CD4-positive, alpha-beta T cell (primary cell): ENCODE measurements at regions not wholly inside any gene's neighbourhood (a gene's known extent, or its start where the extent isn't known, plus 50 kb on each side); places are given as distances from the start of the nearest gene placed in this dataset.

ENCODE experiments used
- ATAC-seq: fragments of 200-7000 bp; cut with Tn5 transposase; one replicate; pipeline ENCODE4 v1.10.0; 2022; ENCODE audit warnings: mild to moderate bottlenecking; ENCODE audit not compliant: poor library complexity
- CTCF ChIA-PET: fragments of 350-600 bp; sonication (Branson Sonifier 250); formaldehyde crosslinking; loops from one replicate; lab custom pipeline; 2021; ENCODE audit warnings: antibody characterized with exemption, inconsistent platforms; lab: Charles Lee
- POLR2A ChIA-PET: fragments of 350-600 bp; sonication (Branson Sonifier 250); formaldehyde crosslinking; loops from one replicate; lab custom pipeline; 2021; ENCODE audit warnings: antibody characterized with exemption, inconsistent platforms; lab: Charles Lee
- DNase-seq, 14 experiments: peaks; one replicate each; pipeline ENCODE4 v3.0.0-alpha.2; 2013 to 2020; ENCODE audit warnings: mixed read lengths in 2 of 14
- H3K27ac ChIP-seq, 2 donors: one replicate each; pipeline versions ENCODE4 v1.5.1 to v1.7.0; 2013; ENCODE audit warnings: low read length in 2 of 2, low read depth in 1 of 2, mild to moderate bottlenecking in 1 of 2
- H3K27me3 ChIP-seq, 2 experiments: 1 replicate in 1 of 2; 2 replicates in 1 of 2; pipeline versions ENCODE4 v1.6.1 to v1.7.0; 2013; ENCODE audit warnings: low read length in 2 of 2, control low read depth in 1 of 2, mild to moderate bottlenecking in 1 of 2, moderate library complexity in 1 of 2; ENCODE audit not compliant: insufficient read depth in 2 of 2, control insufficient read depth in 1 of 2
- H3K36me3 ChIP-seq: one replicate; pipeline ENCODE4 v1.6.1; 2013; ENCODE audit warnings: low read length, control low read depth; ENCODE audit not compliant: insufficient read depth
- H3K4me1 ChIP-seq: one replicate; pipeline ENCODE4 v1.6.1; 2013; ENCODE audit warnings: low read length, control low read depth; ENCODE audit not compliant: insufficient read depth
- H3K4me3 ChIP-seq: one replicate; pipeline ENCODE4 v1.5.1; 2013; ENCODE audit warnings: mild to moderate bottlenecking, low read length, moderate library complexity
- H3K9me3 ChIP-seq, 2 experiments: 1 replicate in 1 of 2; 2 replicates in 1 of 2; pipeline versions ENCODE4 v1.6.1 to v1.7.0; 2013; ENCODE audit warnings: low read length in 2 of 2, mild to moderate bottlenecking in 2 of 2, control low read depth in 1 of 2, moderate library complexity in 1 of 2; ENCODE audit not compliant: control insufficient read depth in 1 of 2, insufficient read depth in 1 of 2
- H3K27ac Mint-ChIP-seq: one replicate; pipeline ENCODE4 v1.8.0; 2020; ENCODE audit warnings: mixed read lengths
- H3K27me3 Mint-ChIP-seq: one replicate; pipeline ENCODE4 v1.8.0; 2021; ENCODE audit warnings: mixed read lengths
- H3K36me3 Mint-ChIP-seq: one replicate; pipeline ENCODE4 v1.8.0; 2021; ENCODE audit warnings: low read depth, mixed read lengths
- H3K4me1 Mint-ChIP-seq: one replicate; pipeline ENCODE4 v1.8.0; 2021; ENCODE audit warnings: low read depth, mixed read lengths
- H3K4me3 Mint-ChIP-seq: one replicate; pipeline ENCODE4 v1.8.0; 2020; ENCODE audit warnings: mild to moderate bottlenecking, mixed read lengths
- H3K9me3 Mint-ChIP-seq: one replicate; pipeline ENCODE4 v1.8.0; 2020; ENCODE audit warnings: mixed read lengths
- CTCF ChIP-seq: fragments of 200-600 bp; IDR thresholded peaks from one replicate; pipeline ENCODE4 v1.8.0; 2022; ENCODE audit warnings: antibody characterized with exemption, mild to moderate bottlenecking
- intact Hi-C, 2 experiments: fragments of 100-400 bp; cut with DNase I in 1 of 2; cut with micrococcal nuclease in 1 of 2; formaldehyde crosslinking; loops; one replicate each; pipeline versions ENCODE4 v1.15.1 to v1.9.0; 2023 to 2025; cut with DNase I, micrococcal nuclease

GRCh38 chrX:65203545-65203944 lies 227.3 kb upstream of the ZC4H2 start:
- ATAC-seq (no peak), DNase-seq (no peak)
- H3K4me3 Mint-ChIP-seq = no peak overlapping the region
- H3K9me3 Mint-ChIP-seq = no peaks in the 10 kb centered on the region
- Histone ChIP-seq H3K27me3 (no peaks in the 10 kb centered on the region), H3K4me1 (no peaks in the 10 kb centered on the region), H3K36me3 (no peaks in the 10 kb centered on the region), H3K27ac (no peak overlapping the region), H3K9me3 (peaks cover 5 to 7% of the 10 kb centered on the region in 2 experiments), H3K4me3 (no peak overlapping the region)
- no peaks in the 10 kb centered on the region for H3K4me1 Mint-ChIP-seq
- no peaks in the 10 kb centered on the region for H3K27me3 Mint-ChIP-seq
- intact Hi-C loops = no loop called here
- ChIA-PET POLR2A (no interaction called here), CTCF (no interaction called here)
- no peak for TF ChIP-seq CTCF
- no peak overlapping the region for H3K27ac Mint-ChIP-seq
- H3K36me3 Mint-ChIP-seq = peaks cover 49% of the 10 kb centered on the region

DNA sequence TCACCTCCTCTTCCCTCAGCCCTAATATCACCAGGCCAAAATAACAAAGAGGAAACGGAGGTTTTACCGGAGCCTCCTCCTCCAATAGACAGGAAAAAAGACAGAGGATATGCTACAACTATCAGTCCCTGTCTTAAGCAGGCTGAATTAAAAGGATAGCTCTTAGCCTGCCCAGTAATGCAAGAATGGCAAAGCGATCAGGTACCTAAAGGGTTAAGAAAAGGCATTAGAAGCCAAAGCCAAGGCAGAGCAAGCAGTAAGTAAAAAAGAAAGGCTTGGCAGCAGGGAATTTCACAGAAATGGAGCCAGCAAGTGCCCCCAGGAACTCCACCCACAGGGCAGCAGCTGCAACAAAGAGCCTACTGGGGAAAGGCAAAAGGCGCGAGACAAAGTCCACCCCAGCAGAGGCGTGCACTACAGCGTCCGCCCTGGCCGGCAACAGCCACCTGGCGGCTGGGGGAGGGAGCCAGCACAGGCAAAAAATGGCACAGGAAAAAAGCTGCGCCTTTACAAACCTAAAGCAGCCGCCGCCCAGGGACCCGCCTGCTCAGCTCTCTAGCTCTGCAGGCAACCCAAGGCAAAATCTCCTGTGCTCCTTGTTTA lies 220.6 kb upstream of the ZC4H2 start:
- Histone ChIP-seq H3K36me3 (no peaks in the 10 kb centered on the region), H3K9me3 (peaks cover 5 to 9% of the 10 kb centered on the region in 2 experiments), H3K4me1 (peaks cover 5% of the 10 kb centered on the region), H3K27ac (no peak overlapping the region), H3K4me3 (no peak overlapping the region), H3K27me3 (no peaks in the 10 kb centered on the region)
- intact Hi-C loops = no loop called here
- Mint-ChIP-seq H3K9me3 (no peaks in the 10 kb centered on the region), H3K4me3 (no peak overlapping the region), H3K36me3 (peaks cover 56% of the 10 kb centered on the region), H3K27me3 (no peaks in the 10 kb centered on the region), H3K4me1 (no peaks in the 10 kb centered on the region), H3K27ac (no peak overlapping the region)
- no peak for ATAC-seq
- DNase-seq = peak in 5 of 14 experiments; percentile 0 to 6 (median 2)
- no peak for TF ChIP-seq CTCF
- CTCF ChIA-PET = no interaction called here
- POLR2A ChIA-PET = no interaction called here

GRCh38 chrX:65195621-65196020 lies 219.4 kb upstream of the ZC4H2 start:
- Histone ChIP-seq H3K4me3 (no peak overlapping the region), H3K36me3 (no peaks in the 10 kb centered on the region), H3K4me1 (peaks cover 5% of the 10 kb centered on the region), H3K9me3 (peaks cover 2 to 9% of the 10 kb centered on the region in 2 experiments), H3K27me3 (no peaks in the 10 kb centered on the region), H3K27ac (no peak overlapping the region)
- no peaks in the 10 kb centered on the region for H3K27me3 Mint-ChIP-seq
- H3K9me3 Mint-ChIP-seq = no peaks in the 10 kb centered on the region
- peaks cover 46% of the 10 kb centered on the region for H3K36me3 Mint-ChIP-seq
- intact Hi-C loops = no loop called here
- POLR2A ChIA-PET = no interaction called here
- no peak for TF ChIP-seq CTCF
- no peaks in the 10 kb centered on the region for H3K4me1 Mint-ChIP-seq
- no peak for DNase-seq
- no peak overlapping the region for H3K27ac Mint-ChIP-seq
- CTCF ChIA-PET = no interaction called here
- no peak overlapping the region for H3K4me3 Mint-ChIP-seq
- ATAC-seq = no peak
